OCI-LY3 (cell line): ENCODE measurements at regions not wholly inside any gene's neighbourhood (a gene's known extent, or its start where the extent isn't known, plus 50 kb on each side); places are given as distances from the start of the nearest gene placed in this dataset.

ENCODE experiments used
- H2AFZ ChIP-seq: fragments of 200-600, 300-600 bp; shearing (Covaris generic); 2 replicates; pipeline ENCODE4 v1.6.0; 2014; ENCODE audit warnings: antibody characterized with exemption, low read depth, low read length
- H3K27ac ChIP-seq: fragments of 200-600, 300-600 bp; sonication (generic); 2 replicates; pipeline ENCODE4 v1.5.1; 2014; ENCODE audit warnings: mild to moderate bottlenecking, low read length, moderate library complexity, mixed read lengths
- H3K27me3 ChIP-seq: fragments of 200-600, 300-600 bp; sonication (generic); 2 replicates; pipeline ENCODE4 v1.6.1; 2014; ENCODE audit warnings: low read depth, low read length, mixed read lengths
- H3K36me3 ChIP-seq: fragments of 200-600, 300-600 bp; sonication (generic); replicated peaks from 2 replicates; pipeline ENCODE3; 2014; ENCODE audit warnings: low read depth, low read length, mixed read lengths
- H3K4me1 ChIP-seq: fragments of 300-600, 200-600 bp; sonication (generic); 2 replicates; pipeline ENCODE4 v1.6.1; 2014; ENCODE audit warnings: low read length, mixed read lengths
- H3K4me2 ChIP-seq: fragments of 200-600, 300-600 bp; sonication (generic); 2 replicates; pipeline ENCODE4 v1.6.1; 2014; ENCODE audit warnings: low read length, mixed read lengths
- H3K4me3 ChIP-seq: fragments of 300-600, 200-600 bp; sonication (generic); 2 replicates; pipeline ENCODE4 v1.5.1; 2014; ENCODE audit warnings: antibody characterized with exemption, mild to moderate bottlenecking, low read length, moderate library complexity
- H3K79me2 ChIP-seq: fragments of 300-600, 200-600 bp; shearing (Covaris generic); 2 replicates; pipeline ENCODE4 v1.6.1; 2014; ENCODE audit warnings: mild to moderate bottlenecking, low read length, mixed read lengths
- H3K9ac ChIP-seq: fragments of 300-600, 200-600 bp; shearing (Covaris generic); 2 replicates; pipeline ENCODE4 v1.6.0; 2014; ENCODE audit warnings: mild to moderate bottlenecking, low read length, moderate library complexity
- H3K9me3 ChIP-seq: fragments of 200-600, 300-600 bp; shearing (Covaris generic); 2 replicates; pipeline ENCODE4 v1.6.1; 2014; ENCODE audit warnings: low read length, mixed read lengths; ENCODE audit not compliant: insufficient read depth
- H4K20me1 ChIP-seq: fragments of 200-600, 300-600 bp; sonication (generic); 2 replicates; pipeline ENCODE4 v1.6.1; 2016; ENCODE audit warnings: low read length, mixed read lengths; ENCODE audit not compliant: insufficient read depth
- EZH2phosphoT487 ChIP-seq: fragments of 200-600 bp; shearing (Covaris generic); IDR thresholded peaks from 2 replicates; pipeline ENCODE4 v1.6.1; 2018; ENCODE audit warnings: antibody characterized with exemption, mixed run types, low read depth
- TF ChIP-seq, protein P1 (sequence below): fragments of 200-600, 300-600 bp; sonication (generic); IDR thresholded peaks from 2 replicates; pipeline ENCODE4 v1.5.1; 2014; ENCODE audit warnings: antibody characterized with exemption, low read length, low read depth

DNA sequence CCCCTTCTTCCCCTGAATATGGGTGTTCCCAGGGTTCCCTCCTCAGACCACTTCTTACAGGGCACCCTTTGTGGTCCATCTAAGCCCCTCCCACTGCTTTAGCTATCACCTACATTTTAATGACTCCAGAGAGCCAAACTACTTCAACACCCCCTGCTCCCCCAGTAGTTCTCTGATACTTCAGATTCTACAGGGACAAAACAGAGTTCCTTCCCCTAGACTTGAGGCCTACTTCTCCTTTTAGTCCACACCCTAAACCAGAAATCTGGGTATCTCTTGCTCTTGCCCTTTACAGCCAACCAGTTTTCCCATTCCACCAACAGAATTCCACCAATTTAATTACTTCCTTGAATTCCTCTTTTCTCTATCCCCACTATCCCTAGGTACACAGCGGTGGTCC, 107.2 kb downstream of the KCNRG start:
- H2AFZ ChIP-seq = no peak overlapping the region
- H3K9ac ChIP-seq = peak overlapping the region; percentile 27; the same call in 1 of the 2 replicates
- peaks cover 17% of the 10 kb centered on the region for H3K79me2 ChIP-seq
- peak overlapping the region; percentile 88 for H3K4me2 ChIP-seq
- peak overlapping the region; percentile 22; the same call in 1 of the 2 replicates for H3K4me3 ChIP-seq
- H4K20me1 ChIP-seq = 0 out of 2 replicates have a peak, but pooled peaks cover 6% of the 10 kb centered on the region
- H3K9me3 ChIP-seq = no peaks in the 10 kb centered on the region
- no peaks in the 10 kb centered on the region for H3K36me3 ChIP-seq
- 0 out of 2 replicates have a peak, but pooled peaks cover 4% of the 10 kb centered on the region for H3K27me3 ChIP-seq
- H3K27ac ChIP-seq = no peak overlapping the region
- TF ChIP-seq, protein P1, sequence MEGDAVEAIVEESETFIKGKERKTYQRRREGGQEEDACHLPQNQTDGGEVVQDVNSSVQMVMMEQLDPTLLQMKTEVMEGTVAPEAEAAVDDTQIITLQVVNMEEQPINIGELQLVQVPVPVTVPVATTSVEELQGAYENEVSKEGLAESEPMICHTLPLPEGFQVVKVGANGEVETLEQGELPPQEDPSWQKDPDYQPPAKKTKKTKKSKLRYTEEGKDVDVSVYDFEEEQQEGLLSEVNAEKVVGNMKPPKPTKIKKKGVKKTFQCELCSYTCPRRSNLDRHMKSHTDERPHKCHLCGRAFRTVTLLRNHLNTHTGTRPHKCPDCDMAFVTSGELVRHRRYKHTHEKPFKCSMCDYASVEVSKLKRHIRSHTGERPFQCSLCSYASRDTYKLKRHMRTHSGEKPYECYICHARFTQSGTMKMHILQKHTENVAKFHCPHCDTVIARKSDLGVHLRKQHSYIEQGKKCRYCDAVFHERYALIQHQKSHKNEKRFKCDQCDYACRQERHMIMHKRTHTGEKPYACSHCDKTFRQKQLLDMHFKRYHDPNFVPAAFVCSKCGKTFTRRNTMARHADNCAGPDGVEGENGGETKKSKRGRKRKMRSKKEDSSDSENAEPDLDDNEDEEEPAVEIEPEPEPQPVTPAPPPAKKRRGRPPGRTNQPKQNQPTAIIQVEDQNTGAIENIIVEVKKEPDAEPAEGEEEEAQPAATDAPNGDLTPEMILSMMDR = no peak
- no peak for TF ChIP-seq EZH2phosphoT487
- peaks cover 45% of the 10 kb centered on the region for H3K4me1 ChIP-seq

DNA sequence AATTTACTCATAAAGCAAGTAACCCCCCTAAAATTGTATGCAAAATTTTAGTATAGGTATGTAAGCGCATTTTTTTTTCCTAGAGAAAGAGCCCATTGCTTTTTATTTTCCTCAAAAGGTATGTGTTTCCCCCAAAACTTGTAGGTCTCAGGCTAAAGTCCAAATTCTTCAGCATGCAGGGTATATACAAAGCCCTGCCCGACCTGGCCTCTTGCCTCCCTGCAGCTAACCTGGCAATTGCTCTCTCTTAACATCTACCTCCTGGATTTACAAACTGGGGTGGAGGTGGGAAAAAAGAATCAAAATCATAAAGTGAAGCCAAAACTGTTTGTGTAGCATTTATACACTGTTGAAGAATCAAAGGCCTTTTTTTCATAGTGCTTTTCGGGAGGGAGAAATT, 107.8 kb downstream of the KCNRG start:
- peak overlapping the region; percentile 85 for H3K4me3 ChIP-seq
- no peak overlapping the region for H3K27ac ChIP-seq
- peak overlapping the region; percentile 88 for H3K4me2 ChIP-seq
- peaks cover 50% of the 10 kb centered on the region for H3K4me1 ChIP-seq
- peak overlapping the region; percentile 87; the same call in 1 of the 2 replicates for H3K9ac ChIP-seq
- peaks cover 17% of the 10 kb centered on the region for H3K79me2 ChIP-seq
- no peaks in the 10 kb centered on the region for H3K36me3 ChIP-seq
- H4K20me1 ChIP-seq = 0 out of 2 replicates have a peak, but pooled peaks cover 6% of the 10 kb centered on the region
- TF ChIP-seq, protein P1 = no peak
- TF ChIP-seq EZH2phosphoT487 = no peak
- no peak overlapping the region for H2AFZ ChIP-seq
- 0 out of 2 replicates have a peak, but pooled peaks cover 8% of the 10 kb centered on the region for H3K27me3 ChIP-seq
- no peaks in the 10 kb centered on the region for H3K9me3 ChIP-seq

DNA sequence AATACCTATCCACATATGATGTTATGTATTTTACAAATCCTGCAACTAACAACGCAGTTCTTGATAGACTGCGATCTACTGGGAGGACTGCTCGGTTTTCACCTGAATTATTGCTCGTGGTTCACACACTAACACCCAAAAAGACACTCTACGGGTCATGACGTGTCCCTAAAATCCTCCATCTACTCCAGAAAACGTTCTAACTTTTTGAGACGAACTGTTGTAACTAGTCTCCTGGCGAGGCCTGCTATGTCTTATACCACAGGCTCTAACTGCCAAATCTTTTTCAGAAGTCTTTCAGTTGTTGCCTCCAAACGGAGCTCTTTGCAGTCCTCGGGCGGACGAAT, 108.2 kb downstream of the KCNRG start:
- Histone ChIP-seq H3K27me3 (0 out of 2 replicates have a peak, but pooled peaks cover 9% of the 10 kb centered on the region), H3K9me3 (no peaks in the 10 kb centered on the region), H3K9ac (peak overlapping the region; percentile 87), H3K27ac (peak overlapping the region; percentile 64), H3K4me2 (peak overlapping the region; percentile 88), H3K79me2 (peaks cover 17% of the 10 kb centered on the region), H3K4me3 (peak overlapping the region; percentile 85), H3K4me1 (peaks cover 55% of the 10 kb centered on the region), H3K36me3 (no peaks in the 10 kb centered on the region), H2AFZ (no peak overlapping the region; the same call in 1 of the 2 replicates), H4K20me1 (0 out of 2 replicates have a peak, but pooled peaks cover 6% of the 10 kb centered on the region)
- no peak for TF ChIP-seq EZH2phosphoT487
- TF ChIP-seq, protein P1 = no peak

DNA sequence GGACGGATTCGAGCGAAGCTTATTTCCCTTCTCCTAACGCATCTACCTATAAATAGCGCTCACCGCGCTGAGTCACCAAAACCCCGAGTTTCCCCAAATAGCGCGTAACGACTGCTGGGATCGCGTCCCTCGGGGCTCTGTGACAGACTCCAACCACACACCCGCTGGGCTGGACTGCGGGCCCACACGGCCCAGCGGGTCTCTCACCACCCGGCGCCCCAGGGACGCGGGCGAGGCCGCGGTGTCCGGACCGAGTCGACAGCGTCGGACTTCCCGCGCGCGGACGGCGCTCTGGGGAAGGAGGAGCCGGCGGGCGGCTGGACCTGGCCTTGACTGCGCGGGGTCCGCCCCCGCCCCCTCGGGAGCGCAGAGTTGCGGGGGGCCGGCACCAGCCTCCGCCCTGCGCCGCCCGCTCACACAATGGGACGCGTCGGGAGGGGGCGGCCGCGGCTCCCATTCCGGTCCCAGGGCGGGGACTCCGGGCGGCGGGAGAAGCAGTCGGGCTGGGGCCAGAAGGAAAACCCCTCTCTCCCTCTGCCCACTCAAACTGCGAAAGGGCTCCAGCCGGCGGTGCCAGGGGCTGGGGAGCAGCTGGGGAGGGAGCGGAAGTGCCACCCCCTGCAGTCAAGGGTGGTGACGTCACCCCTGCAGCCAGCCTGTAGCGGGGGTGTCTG, 108.8 kb downstream of the KCNRG start:
- peaks cover 60% of the 10 kb centered on the region for H3K4me1 ChIP-seq
- H3K9me3 ChIP-seq = no peaks in the 10 kb centered on the region
- no peak overlapping the region; the same call in 1 of the 2 replicates for H2AFZ ChIP-seq
- H3K27ac ChIP-seq = peak overlapping the region; percentile 64
- H3K79me2 ChIP-seq = peaks cover 17% of the 10 kb centered on the region
- H3K36me3 ChIP-seq = no peaks in the 10 kb centered on the region
- no peak for TF ChIP-seq EZH2phosphoT487
- TF ChIP-seq, protein P1 = no peak; the same call in 1 of the 2 replicates
- peak overlapping the region; percentile 88 for H3K4me2 ChIP-seq
- 0 out of 2 replicates have a peak, but pooled peaks cover 6% of the 10 kb centered on the region for H4K20me1 ChIP-seq
- H3K9ac ChIP-seq = peak overlapping the region; percentile 87
- H3K27me3 ChIP-seq = 0 out of 2 replicates have a peak, but pooled peaks cover 9% of the 10 kb centered on the region
- peak overlapping the region; percentile 85 for H3K4me3 ChIP-seq
